HCT116 (cell line): ENCODE measurements at regions not wholly inside any gene's neighbourhood (a gene's known extent, or its start where the extent isn't known, plus 50 kb on each side); places are given as distances from the start of the nearest gene placed in this dataset.

Experiments used
- ATAC-seq: fragments of 200-7000 bp; cut with Tn5 transposase; 2 replicates; pipeline ENCODE4 v1.9.1; 2020; ENCODE audit warnings: mild to moderate bottlenecking, moderate library complexity
- BruUV-seq: library from RNA; stranded (reverse); fragments of 400-500 nt; replicated peaks from 2 replicates; lab custom pipeline; 2021; lab: Mats Ljungman, UMichigan
- CTCF ChIA-PET: fragments of 300-600 bp; sonication (Branson Sonifier 250); formaldehyde crosslinking; loops from one replicate; lab custom pipeline; 2021; ENCODE audit warnings: antibody characterized with exemption; lab: Charles Lee
- POLR2A ChIA-PET: fragments of 300-600, 350-600 bp; sonication (Branson Sonifier 250); formaldehyde crosslinking; loops from one replicate; lab custom pipeline; 2021; ENCODE audit warnings: antibody characterized with exemption; lab: Charles Lee
- RAD21 ChIA-PET, 2 experiments: fragments of 300-600 bp; sonication (Branson Sonifier 250); formaldehyde crosslinking; loops; one replicate each; lab custom pipeline; 2023; ENCODE audit warnings: low total read pairs in 2 of 2; ENCODE audit not compliant: uncharacterized antibody in 2 of 2, unreplicated experiment in 2 of 2, low non-redundant PET in 1 of 2; lab: Charles Lee
- DNase-seq: peaks from one replicate; pipeline ENCODE4 v3.0.0-alpha.2; 2010; ENCODE audit warnings: low read depth, low spot score
- H2AFZ ChIP-seq: fragments of 200-600 bp; shearing (Covaris generic), sonication (generic); 2 replicates; pipeline ENCODE4 v1.6.1; 2017; ENCODE audit warnings: low read depth, mixed run types, mixed read lengths, antibody characterized with exemption, low read length; ENCODE audit not compliant: poor library complexity, severe bottlenecking
- H3K27ac ChIP-seq: 2 replicates; pipeline ENCODE4 v1.5.1; 2012; ENCODE audit warnings: low read depth, low read length
- H3K27me3 ChIP-seq: fragments of 200-600 bp; sonication (generic); 2 replicates; pipeline ENCODE4 v1.6.1; 2016; ENCODE audit warnings: mixed run types, low read length, mixed read lengths; ENCODE audit not compliant: insufficient read depth
- H3K36me3 ChIP-seq, 2 experiments: fragments of 200-500 bp in 1 of 2; fragments of 200-600 bp in 1 of 2; sonication (Bioruptor generic) in 1 of 2; sonication (generic) in 1 of 2; 2 replicates each; pipeline versions ENCODE4 v1.5.1 to v1.6.1; 2014 to 2016; ENCODE audit warnings: low read length in 2 of 2, inconsistent platforms in 1 of 2, mixed read lengths in 1 of 2, mixed run types in 1 of 2; ENCODE audit not compliant: insufficient read depth in 2 of 2, control insufficient read depth in 1 of 2
- H3K4me1 ChIP-seq, 2 experiments: fragments of 200-600 bp in 1 of 2; sonication (generic) in 1 of 2; 2 replicates each; pipeline versions ENCODE4 v1.5.1 to v1.6.1; 2012 to 2017; ENCODE audit warnings: low read length in 2 of 2, inconsistent platforms in 1 of 2, mild to moderate bottlenecking in 1 of 2, mixed read lengths in 1 of 2, mixed run types in 1 of 2, moderate library complexity in 1 of 2; ENCODE audit not compliant: insufficient read depth in 2 of 2, control insufficient read depth in 1 of 2
- H3K4me2 ChIP-seq: fragments of 200-600 bp; sonication (generic); 2 replicates; pipeline ENCODE4 v1.6.1; 2017; ENCODE audit warnings: mixed run types, low read length, mixed read lengths
- H3K4me3 ChIP-seq, 2 experiments: fragments of 200-600 bp in 1 of 2; sonication (generic) in 1 of 2; replicated peaks in 1 of 2; 2 replicates each; pipeline ENCODE4 v1.5.1; 2011 to 2016; ENCODE audit warnings: low read length in 2 of 2, control low read depth in 1 of 2, low read depth in 1 of 2, mild to moderate bottlenecking in 1 of 2, mixed read lengths in 1 of 2, mixed run types in 1 of 2
- H3K79me2 ChIP-seq: fragments of 200-600 bp; sonication (generic); 2 replicates; pipeline ENCODE4 v1.6.1; 2017; ENCODE audit warnings: mild to moderate bottlenecking, mixed run types, low read length, moderate library complexity, mixed read lengths; ENCODE audit not compliant: insufficient read depth
- H3K9ac ChIP-seq: fragments of 200-600 bp; sonication (generic); 2 replicates; pipeline ENCODE4 v1.6.1; 2016; ENCODE audit warnings: low read length, mixed read lengths
- H3K9me2 ChIP-seq: fragments of 200-600 bp; sonication (generic), shearing (Covaris generic); 2 replicates; pipeline ENCODE4 v1.6.1; 2017; ENCODE audit warnings: mixed run types, mild to moderate bottlenecking, moderate library complexity; ENCODE audit not compliant: insufficient read depth
- H3K9me3 ChIP-seq, 2 experiments: fragments of 200-500 bp in 1 of 2; fragments of 200-600 bp in 1 of 2; sonication (Bioruptor generic) in 1 of 2; sonication (generic) in 1 of 2; 2 replicates each; pipeline ENCODE4 v1.6.1; 2014 to 2017; ENCODE audit warnings: low read length in 2 of 2, mixed read lengths in 2 of 2, inconsistent platforms in 1 of 2, low read depth in 1 of 2, mild to moderate bottlenecking in 1 of 2, mixed run types in 1 of 2, moderate library complexity in 1 of 2; ENCODE audit not compliant: control insufficient read depth in 1 of 2, insufficient read depth in 1 of 2
- H4K20me1 ChIP-seq: fragments of 200-600 bp; sonication (generic), shearing (Covaris generic); 2 replicates; pipeline ENCODE4 v1.6.1; 2017; ENCODE audit warnings: mixed run types, mild to moderate bottlenecking, moderate library complexity; ENCODE audit not compliant: insufficient read depth
- EGR1 ChIP-seq: IDR thresholded peaks from 2 replicates; pipeline ENCODE4 v1.6.1; 2012; ENCODE audit warnings: low read depth
- EZH2phosphoT487 ChIP-seq: fragments of 200-600 bp; IDR thresholded peaks from 2 replicates; pipeline ENCODE4 v1.6.1; 2018; ENCODE audit warnings: antibody characterized with exemption, borderline replicate concordance
- POLR2A ChIP-seq: IDR thresholded peaks from 2 replicates; pipeline ENCODE4 v1.7.0; 2011; ENCODE audit warnings: borderline replicate concordance; ENCODE audit not compliant: insufficient read depth, insufficient read length; ENCODE audit errors: extremely low read depth
- POLR2AphosphoS5 ChIP-seq: IDR thresholded peaks from 2 replicates; pipeline ENCODE4 v1.6.1; 2011; ENCODE audit warnings: mild to moderate bottlenecking, low read depth, low read length, moderate library complexity
- RAD21 ChIP-seq: IDR thresholded peaks from 2 replicates; pipeline ENCODE4 v1.6.1; 2012; ENCODE audit warnings: low read depth, mild to moderate bottlenecking
- SP1 ChIP-seq: IDR thresholded peaks from 2 replicates; pipeline ENCODE4 v1.6.1; 2012; ENCODE audit warnings: low read depth
- SRF ChIP-seq: IDR thresholded peaks from 2 replicates; pipeline ENCODE4 v1.6.1; 2012; ENCODE audit warnings: low read depth
- TCF7L2 ChIP-seq: IDR thresholded peaks from 2 replicates; pipeline ENCODE4 v1.7.0; 2011; ENCODE audit warnings: borderline replicate concordance, inconsistent platforms; ENCODE audit not compliant: insufficient read depth, insufficient read length; ENCODE audit errors: extremely low read depth
- YY1 ChIP-seq: IDR thresholded peaks from 2 replicates; pipeline ENCODE4 v1.6.1; 2011; ENCODE audit warnings: low read length, low read depth, moderate library complexity, mild to moderate bottlenecking; ENCODE audit not compliant: insufficient replicate concordance; ENCODE audit errors: extremely low read depth
- ZFX ChIP-seq: fragments of 450-650 bp; IDR thresholded peaks from 2 replicates; pipeline ENCODE4 v1.6.1; 2017
- intact Hi-C: fragments of 100-400 bp; cut with micrococcal nuclease; formaldehyde crosslinking; loops from 2 replicates; pipeline ENCODE4 v1.10.0; 2022
- TF ChIP-seq, protein P1 (sequence below): IDR thresholded peaks from 2 replicates; pipeline ENCODE4 v1.6.1; 2012; ENCODE audit warnings: low read depth
- TF ChIP-seq, protein P2 (sequence below): IDR thresholded peaks from 2 replicates; pipeline ENCODE4 v1.6.1; 2011; ENCODE audit warnings: mild to moderate bottlenecking, low read length, moderate library complexity; ENCODE audit not compliant: insufficient replicate concordance; ENCODE audit errors: extremely low read depth
- TF ChIP-seq, protein P3 (sequence below): IDR thresholded peaks from 2 replicates; pipeline ENCODE4 v1.6.1; 2012

DNA sequence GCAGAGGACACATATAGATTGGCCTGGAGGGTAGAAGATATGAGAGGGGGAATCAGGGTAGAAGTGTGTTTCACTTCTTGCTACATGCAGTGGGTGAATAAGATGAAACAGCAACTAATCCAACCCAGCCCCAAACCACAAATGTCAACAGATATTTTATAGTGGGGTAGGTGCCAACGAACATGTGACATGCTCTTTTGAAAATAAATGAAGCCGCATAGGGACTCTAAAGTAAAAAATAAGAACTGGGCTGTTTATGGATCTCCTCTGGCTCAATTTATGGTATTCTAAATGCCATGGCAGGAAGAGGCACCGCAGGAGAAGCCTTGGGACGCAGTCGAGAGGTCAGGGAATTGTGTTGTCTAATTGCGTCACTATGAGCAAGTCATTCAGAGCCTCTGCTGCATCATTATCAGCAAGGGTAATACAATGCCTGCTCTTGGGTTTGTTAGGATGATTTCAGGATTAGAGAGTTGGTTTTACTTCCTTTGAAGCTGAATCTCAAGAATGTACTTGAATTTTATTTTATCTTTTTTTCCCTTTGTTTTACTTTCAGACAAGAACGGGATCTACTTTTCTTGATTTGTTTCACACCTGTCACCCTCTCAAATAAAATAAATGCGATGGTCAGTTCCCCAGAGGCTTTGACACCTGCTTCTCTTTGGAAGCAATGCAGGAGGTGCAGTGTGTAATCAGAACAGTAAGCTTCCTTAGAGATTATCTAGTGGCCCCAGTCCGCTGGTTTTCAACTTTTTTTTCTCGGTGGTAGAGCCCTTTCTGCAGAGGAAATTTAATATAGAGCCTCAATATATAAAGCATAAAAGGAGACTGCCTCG is 375.6 kb upstream of the CLINT1 start:
- Histone ChIP-seq H2AFZ (no peak overlapping the region), H3K79me2 (no peaks in the 10 kb centered on the region), H3K27ac (no peak overlapping the region), H3K4me2 (no peak overlapping the region), H3K4me1 (no peaks in the 10 kb centered on the region), H4K20me1 (no peaks in the 10 kb centered on the region), H3K9me3 (no peaks in the 10 kb centered on the region), H3K27me3 (peaks cover 4% of the 10 kb centered on the region), H3K9me2 (no peaks in the 10 kb centered on the region), H3K9ac (no peak overlapping the region), H3K36me3 (no peaks in the 10 kb centered on the region), H3K4me3 (no peak overlapping the region)
- TF ChIP-seq TCF7L2 = no peak
- TF ChIP-seq EGR1 = no peak
- TF ChIP-seq SRF = no peak
- TF ChIP-seq RAD21 = no peak
- TF ChIP-seq SP1 = no peak
- no peak for TF ChIP-seq YY1
- TF ChIP-seq, protein P1, sequence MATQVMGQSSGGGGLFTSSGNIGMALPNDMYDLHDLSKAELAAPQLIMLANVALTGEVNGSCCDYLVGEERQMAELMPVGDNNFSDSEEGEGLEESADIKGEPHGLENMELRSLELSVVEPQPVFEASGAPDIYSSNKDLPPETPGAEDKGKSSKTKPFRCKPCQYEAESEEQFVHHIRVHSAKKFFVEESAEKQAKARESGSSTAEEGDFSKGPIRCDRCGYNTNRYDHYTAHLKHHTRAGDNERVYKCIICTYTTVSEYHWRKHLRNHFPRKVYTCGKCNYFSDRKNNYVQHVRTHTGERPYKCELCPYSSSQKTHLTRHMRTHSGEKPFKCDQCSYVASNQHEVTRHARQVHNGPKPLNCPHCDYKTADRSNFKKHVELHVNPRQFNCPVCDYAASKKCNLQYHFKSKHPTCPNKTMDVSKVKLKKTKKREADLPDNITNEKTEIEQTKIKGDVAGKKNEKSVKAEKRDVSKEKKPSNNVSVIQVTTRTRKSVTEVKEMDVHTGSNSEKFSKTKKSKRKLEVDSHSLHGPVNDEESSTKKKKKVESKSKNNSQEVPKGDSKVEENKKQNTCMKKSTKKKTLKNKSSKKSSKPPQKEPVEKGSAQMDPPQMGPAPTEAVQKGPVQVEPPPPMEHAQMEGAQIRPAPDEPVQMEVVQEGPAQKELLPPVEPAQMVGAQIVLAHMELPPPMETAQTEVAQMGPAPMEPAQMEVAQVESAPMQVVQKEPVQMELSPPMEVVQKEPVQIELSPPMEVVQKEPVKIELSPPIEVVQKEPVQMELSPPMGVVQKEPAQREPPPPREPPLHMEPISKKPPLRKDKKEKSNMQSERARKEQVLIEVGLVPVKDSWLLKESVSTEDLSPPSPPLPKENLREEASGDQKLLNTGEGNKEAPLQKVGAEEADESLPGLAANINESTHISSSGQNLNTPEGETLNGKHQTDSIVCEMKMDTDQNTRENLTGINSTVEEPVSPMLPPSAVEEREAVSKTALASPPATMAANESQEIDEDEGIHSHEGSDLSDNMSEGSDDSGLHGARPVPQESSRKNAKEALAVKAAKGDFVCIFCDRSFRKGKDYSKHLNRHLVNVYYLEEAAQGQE = no peak
- no peak for TF ChIP-seq POLR2AphosphoS5
- TF ChIP-seq, protein P2, sequence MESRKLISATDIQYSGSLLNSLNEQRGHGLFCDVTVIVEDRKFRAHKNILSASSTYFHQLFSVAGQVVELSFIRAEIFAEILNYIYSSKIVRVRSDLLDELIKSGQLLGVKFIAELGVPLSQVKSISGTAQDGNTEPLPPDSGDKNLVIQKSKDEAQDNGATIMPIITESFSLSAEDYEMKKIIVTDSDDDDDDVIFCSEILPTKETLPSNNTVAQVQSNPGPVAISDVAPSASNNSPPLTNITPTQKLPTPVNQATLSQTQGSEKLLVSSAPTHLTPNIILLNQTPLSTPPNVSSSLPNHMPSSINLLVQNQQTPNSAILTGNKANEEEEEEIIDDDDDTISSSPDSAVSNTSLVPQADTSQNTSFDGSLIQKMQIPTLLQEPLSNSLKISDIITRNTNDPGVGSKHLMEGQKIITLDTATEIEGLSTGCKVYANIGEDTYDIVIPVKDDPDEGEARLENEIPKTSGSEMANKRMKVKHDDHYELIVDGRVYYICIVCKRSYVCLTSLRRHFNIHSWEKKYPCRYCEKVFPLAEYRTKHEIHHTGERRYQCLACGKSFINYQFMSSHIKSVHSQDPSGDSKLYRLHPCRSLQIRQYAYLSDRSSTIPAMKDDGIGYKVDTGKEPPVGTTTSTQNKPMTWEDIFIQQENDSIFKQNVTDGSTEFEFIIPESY = no peak
- no peak for TF ChIP-seq POLR2A
- TF ChIP-seq ZFX = no peak
- TF ChIP-seq, protein P3, sequence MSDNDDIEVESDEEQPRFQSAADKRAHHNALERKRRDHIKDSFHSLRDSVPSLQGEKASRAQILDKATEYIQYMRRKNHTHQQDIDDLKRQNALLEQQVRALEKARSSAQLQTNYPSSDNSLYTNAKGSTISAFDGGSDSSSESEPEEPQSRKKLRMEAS = no peak
- no peak for TF ChIP-seq EZH2phosphoT487
- ATAC-seq (no peak), DNase-seq (no peak)
- intact Hi-C loops = no loop called here
- RAD21 ChIA-PET = no interaction called here
- POLR2A ChIA-PET = no interaction called here
- no TSS peak for BruUV-seq
- CTCF ChIA-PET = no interaction called here
